SH-SY5Y (cell line): ENCODE measurements at regions not wholly inside any gene's neighbourhood (a gene's known extent, or its start where the extent isn't known, plus 50 kb on each side); places are given as distances from the start of the nearest gene placed in this dataset.

Experiments
- GATA2 ChIP-seq: IDR thresholded peaks from 2 replicates; pipeline ENCODE4 v1.6.1; 2011; ENCODE audit warnings: mild to moderate bottlenecking, low read depth, low read length
- GATA3 ChIP-seq: IDR thresholded peaks from 2 replicates; pipeline ENCODE4 v1.6.1; 2011; ENCODE audit warnings: low read depth, mild to moderate bottlenecking, low read length, moderate library complexity

DNA sequence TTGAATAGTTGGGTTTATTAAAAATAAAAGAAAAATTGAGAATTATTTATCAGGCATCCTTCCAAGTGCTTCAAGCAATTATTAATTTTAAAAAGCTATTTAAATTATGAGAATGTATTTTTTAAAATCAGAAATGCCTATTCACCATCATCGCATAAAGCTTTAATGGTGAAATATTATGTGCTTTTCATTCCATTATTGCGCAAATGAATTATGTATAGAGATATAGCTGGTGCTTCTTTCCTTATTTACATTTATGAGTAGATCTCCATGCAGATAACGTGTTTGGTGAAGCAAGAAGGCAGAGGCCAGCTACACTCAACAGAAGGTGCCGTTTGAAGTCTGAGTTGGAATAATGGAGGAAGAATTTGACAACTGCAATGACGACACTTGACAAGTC, 549.1 kb upstream of the DPP6 start:
- no peak for TF ChIP-seq GATA3
- TF ChIP-seq GATA2 = no peak
